ENCODE measurements at regions not wholly inside any gene's neighbourhood (a gene's known extent, or its start where the extent isn't known, plus 50 kb on each side); places are given as distances from the start of the nearest gene placed in this dataset.

- DNase-seq: no peak
- H3K4me3 ChIP-seq: no peak overlapping the region
- no peaks in the 10 kb centered on the region for H3K4me1 ChIP-seq
- TF ChIP-seq CTCF (IDR thresholded peaks at IDR 0.05) (no peak), POLR2A (IDR thresholded peaks at IDR 0.05) (no peak)
- no peaks in the 10 kb centered on the region for H3K36me3 ChIP-seq (ENCODE audit: low read depth, missing control alignments)
- no peak overlapping the region for H3K27ac ChIP-seq
- intact Hi-C loops (cut with DNase I; ENCODE audit: low total_unique reads): no loop called here
- WGBS, 2 donors: 95 to 100% methylated on average over 1 of the region's 1 CpG
- H3K27me3 ChIP-seq: no peaks in the 10 kb centered on the region
- H3K9me3 ChIP-seq: no peaks in the 10 kb centered on the region
Observed at GRCh38 chr7:46186131-46186530, 265.1 kb upstream of the IGFBP3 start.

GRCh38 chr7:46179061-46179610 lies 258.1 kb upstream of the IGFBP3 start:
- H3K4me1 ChIP-seq: peaks cover 2% of the 10 kb centered on the region
- intact Hi-C loops (cut with DNase I; ENCODE audit: low total_unique reads): no loop called here
- no peak overlapping the region for H3K4me3 ChIP-seq
- TF ChIP-seq POLR2A (IDR thresholded peaks at IDR 0.05): no peak
- no peak for TF ChIP-seq CTCF (IDR thresholded peaks at IDR 0.05)
- no peaks in the 10 kb centered on the region for H3K27me3 ChIP-seq
- WGBS, 2 donors: 61 to 63% methylated on average over 2 of the region's 2 CpGs
- H3K27ac ChIP-seq: no peak overlapping the region
- H3K36me3 ChIP-seq (ENCODE audit: low read depth, missing control alignments): no peaks in the 10 kb centered on the region
- no peaks in the 10 kb centered on the region for H3K9me3 ChIP-seq
- DNase-seq: no peak

- no peak for TF ChIP-seq CTCF (IDR thresholded peaks at IDR 0.05)
- no peak for TF ChIP-seq POLR2A (IDR thresholded peaks at IDR 0.05)
- Histone ChIP-seq H3K27me3 (no peaks in the 10 kb centered on the region), H3K9me3 (no peaks in the 10 kb centered on the region), H3K4me1 (peaks cover 7% of the 10 kb centered on the region), H3K4me3 (no peak overlapping the region), H3K27ac (no peak overlapping the region), H3K36me3 (ENCODE audit: low read depth, missing control alignments) (no peaks in the 10 kb centered on the region)
- no peak for DNase-seq
- intact Hi-C loops (cut with DNase I; ENCODE audit: low total_unique reads): no loop called here
Observed at GRCh38 chr7:46178661-46179060, 257.6 kb upstream of the IGFBP3 start.

GRCh38 chr7:46177821-46178220 lies 256.7 kb upstream of the IGFBP3 start:
- Histone ChIP-seq H3K27me3 (no peaks in the 10 kb centered on the region), H3K27ac (no peak overlapping the region), H3K36me3 (ENCODE audit: low read depth, missing control alignments) (no peaks in the 10 kb centered on the region), H3K4me1 (peaks cover 11% of the 10 kb centered on the region), H3K9me3 (no peaks in the 10 kb centered on the region), H3K4me3 (no peak overlapping the region)
- intact Hi-C loops (cut with DNase I; ENCODE audit: low total_unique reads): no loop called here
- no peak for TF ChIP-seq CTCF (IDR thresholded peaks at IDR 0.05)
- TF ChIP-seq POLR2A (IDR thresholded peaks at IDR 0.05): no peak
- 88 to 93% methylated on average over 2 of the region's 2 CpGs for WGBS, 2 donors
- DNase-seq: no peak

- Histone ChIP-seq H3K4me3 (no peak overlapping the region), H3K36me3 (ENCODE audit: low read depth, missing control alignments) (no peaks in the 10 kb centered on the region), H3K9me3 (no peaks in the 10 kb centered on the region), H3K4me1 (peaks cover 11% of the 10 kb centered on the region), H3K27me3 (no peaks in the 10 kb centered on the region), H3K27ac (no peak overlapping the region)
- intact Hi-C loops (cut with DNase I; ENCODE audit: low total_unique reads): no loop called here
- DNase-seq: no peak
- TF ChIP-seq CTCF (IDR thresholded peaks at IDR 0.05) (no peak), POLR2A (IDR thresholded peaks at IDR 0.05) (no peak)
- WGBS, 2 donors: 75 to 89% methylated on average over 5 of the region's 5 CpGs
Observed at GRCh38 chr7:46175221-46175620, 254.1 kb upstream of the IGFBP3 start.
